ENCODE measurements at regions not wholly inside any gene's neighbourhood (a gene's known extent, or its start where the extent isn't known, plus 50 kb on each side); places are given as distances from the start of the nearest gene placed in this dataset.

DNA sequence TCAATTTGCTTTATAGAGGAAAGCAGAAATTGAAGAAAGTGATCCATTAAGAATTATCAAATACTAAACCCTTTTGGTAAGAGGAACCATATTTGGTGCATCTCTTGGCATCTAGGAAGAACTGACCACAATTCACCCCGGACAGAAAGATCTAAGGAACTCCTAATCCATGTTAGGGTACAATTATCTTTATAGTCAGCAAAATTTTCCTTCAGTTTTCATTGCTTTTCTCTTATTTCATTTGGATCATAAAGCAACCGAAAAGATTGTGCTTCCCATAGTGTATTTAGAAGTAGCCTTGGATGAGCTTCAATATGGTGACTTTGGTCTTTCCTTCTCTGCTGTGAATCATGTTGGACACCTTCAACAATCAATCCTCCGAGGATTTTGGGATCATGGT is 50.1 kb upstream of the IGFBP5 start:
- DNase-seq (ENCODE audit: extremely low spot score): no peak
- ChIA-PET CTCF (no interaction called here), POLR2A (no interaction called here)
- TF ChIP-seq, protein P1, sequence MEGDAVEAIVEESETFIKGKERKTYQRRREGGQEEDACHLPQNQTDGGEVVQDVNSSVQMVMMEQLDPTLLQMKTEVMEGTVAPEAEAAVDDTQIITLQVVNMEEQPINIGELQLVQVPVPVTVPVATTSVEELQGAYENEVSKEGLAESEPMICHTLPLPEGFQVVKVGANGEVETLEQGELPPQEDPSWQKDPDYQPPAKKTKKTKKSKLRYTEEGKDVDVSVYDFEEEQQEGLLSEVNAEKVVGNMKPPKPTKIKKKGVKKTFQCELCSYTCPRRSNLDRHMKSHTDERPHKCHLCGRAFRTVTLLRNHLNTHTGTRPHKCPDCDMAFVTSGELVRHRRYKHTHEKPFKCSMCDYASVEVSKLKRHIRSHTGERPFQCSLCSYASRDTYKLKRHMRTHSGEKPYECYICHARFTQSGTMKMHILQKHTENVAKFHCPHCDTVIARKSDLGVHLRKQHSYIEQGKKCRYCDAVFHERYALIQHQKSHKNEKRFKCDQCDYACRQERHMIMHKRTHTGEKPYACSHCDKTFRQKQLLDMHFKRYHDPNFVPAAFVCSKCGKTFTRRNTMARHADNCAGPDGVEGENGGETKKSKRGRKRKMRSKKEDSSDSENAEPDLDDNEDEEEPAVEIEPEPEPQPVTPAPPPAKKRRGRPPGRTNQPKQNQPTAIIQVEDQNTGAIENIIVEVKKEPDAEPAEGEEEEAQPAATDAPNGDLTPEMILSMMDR (IDR thresholded peaks at IDR 0.05; ENCODE audit: control extremely low read depth, extremely low read depth, low read depth, missing control alignments): no peak
